Esophagus muscularis mucosa (tissue), 4 donors: ENCODE measurements at regions not wholly inside any gene's neighbourhood (a gene's known extent, or its start where the extent isn't known, plus 50 kb on each side); places are given as distances from the start of the nearest gene placed in this dataset.

Experiments used
- DNase-seq: peaks from one replicate; pipeline ENCODE4 v3.0.0-alpha.2; 2017; ENCODE audit errors: extremely low spot score
- H3K27ac ChIP-seq, 4 donors: fragments of 200-600 bp; sonication (generic); replicated peaks in 1 of 4; 1 replicate in 3 of 4; 2 replicates in 1 of 4; pipeline ENCODE4 v1.5.1; 2016 to 2019; ENCODE audit warnings: mild to moderate bottlenecking in 1 of 4
- H3K27me3 ChIP-seq, 4 donors: fragments of 200-600 bp; sonication (generic); one replicate each; pipeline versions ENCODE4 v1.5.1 to v1.6.0; 2016 to 2019
- H3K36me3 ChIP-seq, 4 donors: fragments of 200-600 bp; sonication (generic); one replicate each; pipeline ENCODE4 v1.5.1; 2016 to 2019
- H3K4me1 ChIP-seq, 4 donors: fragments of 200-600 bp; sonication (generic); one replicate each; pipeline ENCODE4 v1.5.1; 2016 to 2019
- H3K4me3 ChIP-seq, 4 donors: fragments of 200-600 bp; sonication (generic); 1 replicate in 2 of 4; 2 replicates in 2 of 4; pipeline ENCODE4 v1.5.1; 2016 to 2019; ENCODE audit warnings: mild to moderate bottlenecking in 4 of 4, moderate library complexity in 1 of 4
- H3K9me3 ChIP-seq, 4 donors: fragments of 200-600 bp; sonication (generic); 1 replicate in 3 of 4; 2 replicates in 1 of 4; pipeline ENCODE4 v1.5.1; 2016 to 2019
- EP300 ChIP-seq: sonication (generic); formaldehyde crosslinking; IDR thresholded peaks from one replicate; pipeline ENCODE4 v1.6.1; 2017; ENCODE audit warnings: antibody characterized with exemption
- POLR2A ChIP-seq: fragments of 450-650 bp; IDR thresholded peaks from one replicate; pipeline ENCODE4 v1.6.1; 2017; ENCODE audit warnings: antibody characterized with exemption, moderate library complexity, mild to moderate bottlenecking, low read depth
- POLR2AphosphoS5 ChIP-seq, 2 donors: sonication (generic); formaldehyde crosslinking; IDR thresholded peaks; one replicate each; pipeline ENCODE4 v1.6.1; 2017; ENCODE audit warnings: antibody characterized with exemption in 2 of 2
- WGBS: methylation state at CpG from one replicate; pipeline ENCODE4 v1.1.5; 2018; 5-methylcytosine and 5-hydroxymethylcytosine counted together
- intact Hi-C: fragments of 100-400 bp; cut with DNase I; formaldehyde crosslinking; loops from one replicate; pipeline ENCODE4 v1.15.1; 2023
- TF ChIP-seq, protein P1 (sequence below), 3 experiments: fragments of 200-600 bp in 2 of 3; fragments of 450-650 bp in 1 of 3; sonication (generic) in 2 of 3; IDR thresholded peaks; one replicate each; pipeline ENCODE4 v1.5.1; 2017 to 2019; ENCODE audit warnings: antibody characterized with exemption in 3 of 3, mild to moderate bottlenecking in 2 of 3, moderate library complexity in 1 of 3

DNA sequence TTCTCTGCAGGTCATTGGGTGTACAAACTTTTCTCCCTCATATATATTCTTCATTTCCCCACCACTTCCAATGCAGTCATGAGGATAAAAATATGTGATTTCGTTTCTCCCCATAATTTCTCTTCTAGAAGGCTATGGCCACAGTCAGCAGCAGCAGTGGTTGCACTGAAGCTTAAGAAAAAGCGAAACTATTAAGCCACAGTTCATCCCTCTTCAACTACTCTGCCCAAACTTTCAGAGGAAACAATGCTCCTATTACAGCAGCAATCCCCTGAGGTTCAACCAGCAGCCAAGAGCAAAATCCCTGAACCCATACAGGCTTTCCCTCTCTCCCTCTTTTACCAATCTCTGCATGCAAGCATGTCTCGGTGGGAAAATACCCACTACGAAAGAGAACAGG is 298.6 kb downstream of the DHX15 start:
- no peaks in the 10 kb centered on the region for H3K9me3 ChIP-seq
- no peak for TF ChIP-seq POLR2A
- no peak for TF ChIP-seq POLR2AphosphoS5 (IDR thresholded peaks at IDR 0.05)
- TF ChIP-seq, protein P1, sequence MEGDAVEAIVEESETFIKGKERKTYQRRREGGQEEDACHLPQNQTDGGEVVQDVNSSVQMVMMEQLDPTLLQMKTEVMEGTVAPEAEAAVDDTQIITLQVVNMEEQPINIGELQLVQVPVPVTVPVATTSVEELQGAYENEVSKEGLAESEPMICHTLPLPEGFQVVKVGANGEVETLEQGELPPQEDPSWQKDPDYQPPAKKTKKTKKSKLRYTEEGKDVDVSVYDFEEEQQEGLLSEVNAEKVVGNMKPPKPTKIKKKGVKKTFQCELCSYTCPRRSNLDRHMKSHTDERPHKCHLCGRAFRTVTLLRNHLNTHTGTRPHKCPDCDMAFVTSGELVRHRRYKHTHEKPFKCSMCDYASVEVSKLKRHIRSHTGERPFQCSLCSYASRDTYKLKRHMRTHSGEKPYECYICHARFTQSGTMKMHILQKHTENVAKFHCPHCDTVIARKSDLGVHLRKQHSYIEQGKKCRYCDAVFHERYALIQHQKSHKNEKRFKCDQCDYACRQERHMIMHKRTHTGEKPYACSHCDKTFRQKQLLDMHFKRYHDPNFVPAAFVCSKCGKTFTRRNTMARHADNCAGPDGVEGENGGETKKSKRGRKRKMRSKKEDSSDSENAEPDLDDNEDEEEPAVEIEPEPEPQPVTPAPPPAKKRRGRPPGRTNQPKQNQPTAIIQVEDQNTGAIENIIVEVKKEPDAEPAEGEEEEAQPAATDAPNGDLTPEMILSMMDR (IDR thresholded peaks at IDR 0.05), result no peak
- no peak for TF ChIP-seq EP300
- H3K27me3 ChIP-seq, result no peaks in the 10 kb centered on the region
- no peak overlapping the region for H3K4me3 ChIP-seq
- H3K4me1 ChIP-seq, result peaks cover 0 to under 1% (median under 1%) of the 10 kb centered on the region in 4 donors
- WGBS, result 71% methylated on average over 4 of the region's 4 CpGs
- intact Hi-C loops, result no loop called here
- no peaks in the 10 kb centered on the region for H3K36me3 ChIP-seq
- no peak for DNase-seq
- H3K27ac ChIP-seq, result no peak overlapping the region

DNA sequence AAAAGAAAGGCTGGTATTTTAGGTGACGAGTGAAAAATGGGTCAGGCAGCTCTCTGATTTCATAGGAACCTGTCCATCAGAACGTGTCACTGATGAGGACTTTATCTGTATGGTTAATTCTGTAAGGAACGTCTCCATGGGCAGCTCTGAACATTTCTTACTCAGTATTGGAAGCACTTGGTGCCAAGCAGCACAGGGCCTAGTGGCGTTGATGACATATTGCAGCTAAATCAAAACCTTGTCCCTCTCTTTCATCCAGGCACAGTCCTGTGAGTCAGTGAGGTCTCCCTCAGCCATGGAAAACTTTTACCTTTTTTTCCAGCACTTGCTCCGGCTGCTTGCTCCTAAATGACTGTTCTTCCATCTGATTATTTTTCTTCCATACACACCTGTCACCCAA is 301.9 kb downstream of the DHX15 start:
- WGBS, result 78% methylated on average over 5 of the region's 5 CpGs
- intact Hi-C loops, result no loop called here

DNA sequence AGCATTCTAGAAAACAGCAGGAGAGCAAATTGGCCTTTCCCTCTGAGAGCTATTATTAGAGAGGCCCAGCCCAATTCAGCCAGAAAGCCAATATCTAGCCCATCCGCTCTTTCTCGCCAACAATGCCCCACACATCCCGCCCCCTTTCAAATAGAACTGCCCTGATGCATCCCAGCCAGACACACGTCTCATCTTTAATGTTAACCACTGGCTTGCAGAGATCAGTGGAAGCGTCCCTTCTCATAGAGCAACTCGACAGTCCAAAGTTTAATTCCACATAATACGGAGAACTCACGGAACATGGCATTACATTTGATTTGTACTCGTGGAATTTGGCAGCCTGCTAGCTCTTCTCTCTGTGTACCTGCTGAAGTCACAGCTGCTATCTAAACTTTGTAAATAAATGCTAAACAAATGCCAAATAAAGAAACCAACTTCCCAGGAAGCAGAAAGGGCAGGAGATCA is 304.4 kb downstream of the DHX15 start:
- H3K27me3 ChIP-seq, result no peaks in the 10 kb centered on the region
- peak overlapping the region in 1 of 4 donors; percentile 0 for H3K27ac ChIP-seq
- H3K9me3 ChIP-seq, result no peaks in the 10 kb centered on the region
- H3K4me3 ChIP-seq, result peak overlapping the region in 1 of 4 donors; percentile 10
- DNase-seq, result no peak
- no peaks in the 10 kb centered on the region for H3K36me3 ChIP-seq
- TF ChIP-seq, protein P1 (IDR thresholded peaks at IDR 0.05), result no peak
- TF ChIP-seq POLR2AphosphoS5 (IDR thresholded peaks at IDR 0.05) (no peak), POLR2A (no peak), EP300 (no peak)
- intact Hi-C loops, result no loop called here
- WGBS, result 61% methylated on average over 9 of the region's 9 CpGs
- peaks cover 0 to 15% (median 9%) of the 10 kb centered on the region in 4 donors for H3K4me1 ChIP-seq

More for the DNA sequence above, 301.9 kb downstream of the DHX15 start:
- H3K4me3 ChIP-seq, result no peak overlapping the region
- no peak overlapping the region for H3K27ac ChIP-seq
- DNase-seq, result no peak
- H3K27me3 ChIP-seq, result no peaks in the 10 kb centered on the region
- H3K9me3 ChIP-seq, result no peaks in the 10 kb centered on the region
- no peaks in the 10 kb centered on the region for H3K36me3 ChIP-seq
- TF ChIP-seq, protein P1 (IDR thresholded peaks at IDR 0.05), result no peak
- TF ChIP-seq POLR2A, result no peak
- TF ChIP-seq EP300, result no peak
- no peak for TF ChIP-seq POLR2AphosphoS5 (IDR thresholded peaks at IDR 0.05)
- H3K4me1 ChIP-seq, result peaks cover 0 to 15% (median 9%) of the 10 kb centered on the region in 4 donors

DNA sequence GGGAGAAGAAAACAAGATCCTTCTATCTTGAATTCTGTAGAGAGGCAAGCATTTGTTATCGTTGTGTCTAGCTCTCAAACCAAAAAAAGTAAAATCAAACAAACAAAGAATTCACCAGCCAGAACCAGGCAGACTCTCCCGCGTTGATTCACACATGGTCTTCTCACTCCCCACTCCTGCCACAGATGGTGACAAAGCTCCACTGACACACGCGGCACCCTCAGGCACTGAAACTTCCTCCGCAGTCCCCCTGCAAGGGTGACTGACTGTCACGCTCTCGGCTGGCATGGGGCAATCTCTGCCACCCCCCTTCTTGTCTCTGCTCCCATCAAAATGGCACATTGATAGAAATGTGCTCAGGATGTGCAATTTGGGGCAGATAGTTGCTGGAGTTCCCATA is 304.9 kb downstream of the DHX15 start:
- H3K9me3 ChIP-seq, result no peaks in the 10 kb centered on the region

More for the DNA sequence above, 304.9 kb downstream of the DHX15 start:
- H3K27me3 ChIP-seq, result no peaks in the 10 kb centered on the region
- H3K27ac ChIP-seq, result no peak overlapping the region
- no peaks in the 10 kb centered on the region for H3K36me3 ChIP-seq
- no peak overlapping the region for H3K4me3 ChIP-seq
- no peak for DNase-seq
- intact Hi-C loops, result no loop called here
- WGBS, result 73% methylated on average over 8 of the region's 8 CpGs
- H3K4me1 ChIP-seq, result peaks cover 0 to 15% (median 9%) of the 10 kb centered on the region in 4 donors
- TF ChIP-seq, protein P1 (IDR thresholded peaks at IDR 0.05), result no peak
- TF ChIP-seq EP300, result no peak
- no peak for TF ChIP-seq POLR2AphosphoS5 (IDR thresholded peaks at IDR 0.05)
- TF ChIP-seq POLR2A, result no peak
